GM12875 (cell line): ENCODE measurements at regions not wholly inside any gene's neighbourhood (a gene's known extent, or its start where the extent isn't known, plus 50 kb on each side); places are given as distances from the start of the nearest gene placed in this dataset.

Experiments used
- H3K4me3 ChIP-seq: one replicate; pipeline ENCODE4 v1.5.1; 2011; ENCODE audit warnings: low read depth, low read length, control low read depth
- TF ChIP-seq, protein P1 (sequence below): IDR thresholded peaks from 2 replicates; pipeline ENCODE4 v1.5.1; 2011; ENCODE audit warnings: low read depth, mild to moderate bottlenecking, control low read depth, inconsistent platforms, low read length, moderate library complexity, borderline replicate concordance; ENCODE audit not compliant: insufficient read depth

DNA sequence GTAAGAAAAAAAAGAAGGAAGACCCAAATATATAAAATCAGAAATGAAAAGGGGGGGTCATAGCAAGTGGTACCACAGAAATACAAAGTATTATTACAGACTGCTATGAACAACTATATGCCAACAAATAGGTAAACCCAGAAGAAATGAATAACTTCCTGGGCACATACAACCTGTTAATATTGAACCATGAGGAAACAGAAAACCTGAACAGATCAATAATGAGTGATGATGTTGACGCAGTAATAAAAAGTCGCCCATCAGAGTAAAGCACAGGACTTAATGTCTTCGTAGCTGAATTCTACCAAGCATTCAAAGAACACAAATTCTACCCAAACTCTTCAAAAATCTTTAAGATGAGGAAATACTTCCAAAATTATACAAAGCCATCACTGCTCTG is 921.6 kb upstream of the SEMA6D start:
- TF ChIP-seq, protein P1, sequence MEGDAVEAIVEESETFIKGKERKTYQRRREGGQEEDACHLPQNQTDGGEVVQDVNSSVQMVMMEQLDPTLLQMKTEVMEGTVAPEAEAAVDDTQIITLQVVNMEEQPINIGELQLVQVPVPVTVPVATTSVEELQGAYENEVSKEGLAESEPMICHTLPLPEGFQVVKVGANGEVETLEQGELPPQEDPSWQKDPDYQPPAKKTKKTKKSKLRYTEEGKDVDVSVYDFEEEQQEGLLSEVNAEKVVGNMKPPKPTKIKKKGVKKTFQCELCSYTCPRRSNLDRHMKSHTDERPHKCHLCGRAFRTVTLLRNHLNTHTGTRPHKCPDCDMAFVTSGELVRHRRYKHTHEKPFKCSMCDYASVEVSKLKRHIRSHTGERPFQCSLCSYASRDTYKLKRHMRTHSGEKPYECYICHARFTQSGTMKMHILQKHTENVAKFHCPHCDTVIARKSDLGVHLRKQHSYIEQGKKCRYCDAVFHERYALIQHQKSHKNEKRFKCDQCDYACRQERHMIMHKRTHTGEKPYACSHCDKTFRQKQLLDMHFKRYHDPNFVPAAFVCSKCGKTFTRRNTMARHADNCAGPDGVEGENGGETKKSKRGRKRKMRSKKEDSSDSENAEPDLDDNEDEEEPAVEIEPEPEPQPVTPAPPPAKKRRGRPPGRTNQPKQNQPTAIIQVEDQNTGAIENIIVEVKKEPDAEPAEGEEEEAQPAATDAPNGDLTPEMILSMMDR = no peak
- H3K4me3 ChIP-seq = no peak overlapping the region

DNA sequence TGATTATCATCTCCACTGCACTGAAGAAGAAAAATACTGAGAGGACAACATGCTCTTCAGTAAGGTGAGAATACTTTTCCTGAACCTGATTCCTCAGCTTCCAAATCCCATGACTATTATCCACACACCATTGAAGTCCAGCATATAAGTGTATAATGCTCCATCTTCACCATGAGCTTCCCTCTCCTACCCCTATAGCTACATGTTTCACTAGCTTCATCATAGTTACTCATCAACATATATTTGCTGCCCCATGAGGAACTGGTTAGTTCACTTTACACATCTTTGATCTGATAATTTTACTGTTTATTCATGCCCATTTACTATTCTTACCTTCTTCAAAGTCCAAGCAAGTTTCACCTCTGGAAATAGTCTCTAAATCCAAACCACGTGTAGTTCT is 908.5 kb upstream of the SEMA6D start:
- H3K4me3 ChIP-seq = no peak overlapping the region
- TF ChIP-seq, protein P1 = no peak

DNA sequence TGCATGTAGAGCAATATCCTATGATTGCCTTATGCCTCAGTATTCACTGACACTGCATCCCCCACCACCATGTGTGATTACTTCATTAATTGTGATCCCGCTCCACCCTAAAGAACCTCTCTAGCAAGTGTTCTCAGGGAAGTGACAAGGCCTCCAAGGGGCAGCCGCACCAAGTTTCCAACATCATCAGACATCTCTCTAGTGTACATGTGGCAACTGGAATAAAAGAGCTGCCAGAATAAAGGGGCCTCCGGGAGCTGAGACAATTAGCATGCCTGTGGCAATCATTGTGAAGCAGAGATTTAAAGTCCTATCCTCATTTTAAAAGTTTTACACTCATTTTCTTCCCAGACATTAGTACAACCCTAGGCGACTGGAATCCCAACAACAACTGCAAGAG is 902.1 kb upstream of the SEMA6D start:
- no peak overlapping the region for H3K4me3 ChIP-seq
- TF ChIP-seq, protein P1 = no peak

DNA sequence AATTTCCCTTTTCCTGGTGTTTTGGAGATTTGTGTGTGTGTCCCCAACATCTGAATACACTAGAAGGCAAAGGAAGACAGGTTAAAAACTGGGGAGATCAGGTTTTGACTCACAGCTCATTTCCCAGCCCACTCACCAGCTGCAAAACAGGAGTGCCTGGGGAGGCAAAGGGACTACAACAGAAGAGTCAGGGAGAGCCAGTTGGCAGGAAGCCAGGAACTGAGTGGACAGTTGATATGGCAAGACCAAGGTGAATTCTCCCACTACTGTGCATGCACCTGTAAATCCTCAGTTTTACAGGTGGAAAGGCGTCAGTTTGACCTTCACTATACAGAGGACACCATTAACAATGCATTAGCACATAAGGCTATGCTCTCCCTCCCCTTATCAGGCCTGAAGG is 901.5 kb upstream of the SEMA6D start:
- TF ChIP-seq, protein P1 = no peak
- no peak overlapping the region for H3K4me3 ChIP-seq

DNA sequence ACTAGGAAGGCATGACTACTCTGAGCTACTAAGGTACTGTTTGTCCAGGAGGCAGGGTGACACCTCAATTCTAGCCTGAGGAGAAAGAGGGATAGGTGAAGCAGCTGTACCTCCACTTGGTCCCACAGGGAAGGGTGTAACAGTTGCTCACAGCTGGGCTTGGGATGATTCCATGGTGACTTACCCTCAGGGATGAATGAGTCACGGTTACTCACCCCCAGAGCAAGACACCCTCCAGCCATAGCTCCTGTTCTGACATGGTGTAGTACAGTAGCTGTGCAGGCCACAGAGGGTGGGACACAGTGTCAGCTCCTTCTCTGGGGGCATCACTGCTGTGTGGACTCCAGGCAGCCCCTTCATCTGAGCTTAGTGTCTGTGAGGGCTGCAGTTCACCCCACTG is 868.6 kb upstream of the SEMA6D start:
- H3K4me3 ChIP-seq = no peak overlapping the region
- TF ChIP-seq, protein P1 = no peak

DNA sequence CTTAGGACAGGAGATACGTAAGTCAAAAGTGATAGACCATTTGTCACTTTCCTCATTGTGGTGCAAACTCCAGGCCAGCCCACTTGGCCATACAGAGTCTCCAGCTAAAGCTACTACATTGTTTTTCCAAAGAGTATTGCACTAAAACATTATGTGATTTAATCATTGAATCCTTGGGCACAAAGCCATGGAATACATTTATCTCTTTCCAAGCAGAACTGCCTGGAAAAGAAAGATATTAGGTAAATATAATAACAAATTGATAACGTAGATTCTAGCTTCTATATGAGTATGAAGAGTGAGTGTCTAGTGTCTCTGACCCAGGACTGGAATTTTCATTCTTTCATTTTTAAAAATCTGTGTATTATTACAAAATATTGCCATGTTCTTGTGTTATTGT is 863.7 kb upstream of the SEMA6D start:
- TF ChIP-seq, protein P1 = no peak

DNA sequence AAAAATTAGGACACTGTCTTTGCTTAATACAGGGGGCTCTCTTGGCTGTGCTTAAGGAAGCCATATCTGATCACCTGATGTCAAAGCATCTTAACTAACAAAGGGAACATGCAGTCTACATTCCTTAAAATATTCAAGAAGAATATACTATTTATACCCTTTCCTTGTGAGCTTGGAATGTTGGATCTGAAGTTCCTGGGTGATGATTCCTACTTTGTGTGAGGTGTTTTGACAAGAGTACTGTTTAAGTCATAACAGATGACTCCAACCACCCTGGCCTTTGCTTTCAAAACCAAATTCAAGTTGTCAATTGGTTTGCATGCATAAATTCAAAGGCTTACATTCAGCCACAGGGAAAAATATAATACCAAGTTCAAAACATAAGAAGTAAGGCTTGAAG is 862.7 kb upstream of the SEMA6D start:
- H3K4me3 ChIP-seq = no peak overlapping the region
- TF ChIP-seq, protein P1 = no peak

More for the DNA sequence above, 863.7 kb upstream of the SEMA6D start:
- no peak overlapping the region for H3K4me3 ChIP-seq
